SU-DHL-6 (cell line): ENCODE measurements at regions not wholly inside any gene's neighbourhood (a gene's known extent, or its start where the extent isn't known, plus 50 kb on each side); places are given as distances from the start of the nearest gene placed in this dataset.

Experiments
- H2AFZ ChIP-seq: fragments of 200-600 bp; sonication (generic); 2 replicates; pipeline ENCODE4 v1.6.1; 2014; ENCODE audit warnings: low read depth, mild to moderate bottlenecking, moderate library complexity, mixed read lengths, antibody characterized with exemption, low read length; ENCODE audit not compliant: severe bottlenecking
- H3F3A ChIP-seq: fragments of 200-600 bp; shearing (Covaris generic); 2 replicates; pipeline ENCODE4 v1.6.0; 2016; ENCODE audit warnings: antibody characterized with exemption, mild to moderate bottlenecking; ENCODE audit not compliant: insufficient read depth
- H3K27ac ChIP-seq: fragments of 200-600 bp; sonication (generic); 2 replicates; pipeline ENCODE4 v1.5.1; 2016; ENCODE audit warnings: low read depth, mild to moderate bottlenecking, low read length, moderate library complexity, mixed read lengths
- H3K27me3 ChIP-seq: fragments of 200-600 bp; sonication (generic), shearing (Covaris generic); 2 replicates; pipeline ENCODE4 v1.6.0; 2014; ENCODE audit warnings: mild to moderate bottlenecking, low read length
- H3K36me3 ChIP-seq: fragments of 200-600 bp; sonication (generic); 2 replicates; pipeline ENCODE4 v1.6.1; 2014; ENCODE audit warnings: mild to moderate bottlenecking, low read length, mixed read lengths
- H3K4me2 ChIP-seq: fragments of 300-600, 200-600 bp; shearing (Covaris generic), sonication (generic); 2 replicates; pipeline ENCODE4 v1.6.0; 2014; ENCODE audit warnings: low read length, low read depth, mild to moderate bottlenecking; ENCODE audit not compliant: poor library complexity, severe bottlenecking
- H3K4me3 ChIP-seq: fragments of 200-600 bp; sonication (generic); 2 replicates; pipeline ENCODE4 v1.5.1; 2014; ENCODE audit warnings: antibody characterized with exemption, low read length, mild to moderate bottlenecking, mixed read lengths; ENCODE audit not compliant: insufficient read depth, poor library complexity, severe bottlenecking
- H3K79me2 ChIP-seq: fragments of 200-600 bp; sonication (generic); 2 replicates; pipeline ENCODE4 v1.6.1; 2014; ENCODE audit warnings: mild to moderate bottlenecking, low read length, moderate library complexity; ENCODE audit not compliant: insufficient read depth
- H3K9ac ChIP-seq: fragments of 200-600 bp; sonication (generic); 2 replicates; pipeline ENCODE4 v1.7.0; 2014; ENCODE audit warnings: mild to moderate bottlenecking, low read length
- H3K9me2 ChIP-seq: fragments of 200-600 bp; sonication (generic); replicated peaks from 2 replicates; pipeline ENCODE4 v1.6.1; 2014; ENCODE audit warnings: low read length; ENCODE audit not compliant: insufficient read depth
- H3K9me3 ChIP-seq: fragments of 200-600 bp; sonication (generic); 2 replicates; pipeline ENCODE4 v1.6.1; 2014; ENCODE audit warnings: low read length, mixed read lengths; ENCODE audit not compliant: insufficient read depth
- H4K20me1 ChIP-seq: fragments of 200-600 bp; sonication (generic); 2 replicates; pipeline ENCODE4 v1.6.1; 2014; ENCODE audit warnings: low read depth, mild to moderate bottlenecking, antibody characterized with exemption, low read length, moderate library complexity, mixed read lengths
- EZH2phosphoT487 ChIP-seq: fragments of 200-600 bp; sonication (generic), shearing (Covaris generic); conservative IDR thresholded peaks from 2 replicates; pipeline ENCODE4 v1.6.1; 2018; ENCODE audit warnings: mild to moderate bottlenecking, antibody characterized with exemption, low read length, moderate library complexity, mixed read lengths
- TF ChIP-seq, protein P1 (sequence below): fragments of 200-600 bp; sonication (generic); IDR thresholded peaks from one replicate; pipeline ENCODE4 v1.5.1; 2017; ENCODE audit warnings: antibody characterized with exemption, mild to moderate bottlenecking, low read length, moderate library complexity; ENCODE audit not compliant: insufficient read depth, poor library complexity, severe bottlenecking

DNA sequence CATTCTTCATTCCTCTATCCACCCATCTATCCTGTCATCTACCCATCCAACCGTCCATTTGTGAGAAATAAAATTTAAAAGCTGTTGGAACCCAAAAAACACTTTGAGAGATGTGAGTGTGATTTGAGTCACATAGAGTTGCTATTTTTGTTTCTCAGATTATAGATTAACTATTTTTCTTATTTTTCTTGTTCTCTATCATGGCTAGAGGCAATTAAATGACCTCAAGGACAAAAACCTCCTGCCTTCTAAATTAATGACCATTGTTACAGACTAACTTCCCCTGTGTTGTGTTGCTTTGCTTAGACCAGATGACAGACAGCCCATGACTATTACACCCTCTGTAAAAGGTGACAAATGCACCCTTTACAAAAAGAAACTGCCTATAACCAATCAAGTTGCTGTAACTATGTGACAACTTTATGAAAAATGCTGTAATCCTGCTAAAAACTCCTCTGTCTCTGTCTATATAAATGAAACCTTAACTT lies 207.9 kb upstream of the CXCR4 start:
- no peaks in the 10 kb centered on the region for H3K9me3 ChIP-seq
- no peaks in the 10 kb centered on the region for H3K27me3 ChIP-seq
- H3K9me2 ChIP-seq: no peaks in the 10 kb centered on the region
- no peak overlapping the region for H3K4me3 ChIP-seq
- H3K36me3 ChIP-seq: no peaks in the 10 kb centered on the region
- no peak overlapping the region for H2AFZ ChIP-seq
- H4K20me1 ChIP-seq: no peaks in the 10 kb centered on the region
- H3F3A ChIP-seq: no peaks in the 10 kb centered on the region
- no peak overlapping the region for H3K4me2 ChIP-seq
- no peak for TF ChIP-seq EZH2phosphoT487
- TF ChIP-seq, protein P1, sequence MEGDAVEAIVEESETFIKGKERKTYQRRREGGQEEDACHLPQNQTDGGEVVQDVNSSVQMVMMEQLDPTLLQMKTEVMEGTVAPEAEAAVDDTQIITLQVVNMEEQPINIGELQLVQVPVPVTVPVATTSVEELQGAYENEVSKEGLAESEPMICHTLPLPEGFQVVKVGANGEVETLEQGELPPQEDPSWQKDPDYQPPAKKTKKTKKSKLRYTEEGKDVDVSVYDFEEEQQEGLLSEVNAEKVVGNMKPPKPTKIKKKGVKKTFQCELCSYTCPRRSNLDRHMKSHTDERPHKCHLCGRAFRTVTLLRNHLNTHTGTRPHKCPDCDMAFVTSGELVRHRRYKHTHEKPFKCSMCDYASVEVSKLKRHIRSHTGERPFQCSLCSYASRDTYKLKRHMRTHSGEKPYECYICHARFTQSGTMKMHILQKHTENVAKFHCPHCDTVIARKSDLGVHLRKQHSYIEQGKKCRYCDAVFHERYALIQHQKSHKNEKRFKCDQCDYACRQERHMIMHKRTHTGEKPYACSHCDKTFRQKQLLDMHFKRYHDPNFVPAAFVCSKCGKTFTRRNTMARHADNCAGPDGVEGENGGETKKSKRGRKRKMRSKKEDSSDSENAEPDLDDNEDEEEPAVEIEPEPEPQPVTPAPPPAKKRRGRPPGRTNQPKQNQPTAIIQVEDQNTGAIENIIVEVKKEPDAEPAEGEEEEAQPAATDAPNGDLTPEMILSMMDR: no peak
- no peak overlapping the region for H3K27ac ChIP-seq
- H3K79me2 ChIP-seq: no peaks in the 10 kb centered on the region
- H3K9ac ChIP-seq: no peak overlapping the region

DNA sequence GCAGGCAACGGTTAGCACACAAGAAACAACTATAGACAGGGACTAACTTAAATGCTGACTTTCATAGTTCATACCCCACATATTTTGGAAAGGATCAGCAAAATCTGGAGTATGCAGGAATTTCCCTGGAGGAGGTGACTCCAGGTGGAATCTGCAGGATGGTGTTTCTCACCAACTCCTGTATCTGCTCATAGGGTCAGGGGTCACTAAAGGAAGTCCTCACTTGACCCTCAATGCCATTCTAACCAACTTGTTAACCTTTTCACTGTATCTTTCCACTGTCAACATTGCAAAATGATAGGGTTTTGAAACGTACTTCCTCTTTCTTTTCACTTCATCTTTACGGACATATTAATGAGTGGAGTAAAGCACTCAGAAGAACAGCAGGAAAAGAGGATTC lies 207.0 kb upstream of the CXCR4 start:
- H3F3A ChIP-seq: no peaks in the 10 kb centered on the region
- no peak overlapping the region for H3K27ac ChIP-seq
- H2AFZ ChIP-seq: no peak overlapping the region
- no peak for TF ChIP-seq EZH2phosphoT487
- TF ChIP-seq, protein P1: no peak
- no peaks in the 10 kb centered on the region for H3K9me3 ChIP-seq
- H3K27me3 ChIP-seq: no peaks in the 10 kb centered on the region
- H3K9ac ChIP-seq: no peak overlapping the region
- no peaks in the 10 kb centered on the region for H4K20me1 ChIP-seq
- no peaks in the 10 kb centered on the region for H3K9me2 ChIP-seq
- no peak overlapping the region for H3K4me2 ChIP-seq
- H3K79me2 ChIP-seq: no peaks in the 10 kb centered on the region
- no peak overlapping the region for H3K4me3 ChIP-seq
- H3K36me3 ChIP-seq: no peaks in the 10 kb centered on the region

DNA sequence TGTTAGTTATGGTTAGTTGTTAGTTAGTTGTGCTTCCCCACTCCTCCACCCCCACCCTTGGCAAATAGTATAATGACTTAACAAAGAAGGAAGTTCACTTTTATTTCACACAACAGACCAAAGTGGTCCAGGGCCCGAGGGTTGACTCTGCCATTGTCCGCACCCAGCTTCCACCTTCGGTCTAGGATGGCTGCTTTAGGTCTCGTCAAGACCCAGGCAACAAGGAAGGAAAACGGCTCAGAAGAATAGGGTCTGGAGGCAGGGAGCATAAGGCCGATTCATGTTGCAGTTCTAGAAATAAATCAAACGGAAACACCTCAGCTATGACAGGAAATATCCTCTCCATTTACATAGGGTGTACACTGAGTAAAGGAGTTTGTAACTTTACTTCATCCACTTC lies 206.0 kb upstream of the CXCR4 start:
- no peak for TF ChIP-seq EZH2phosphoT487
- TF ChIP-seq, protein P1: no peak
- no peak overlapping the region for H2AFZ ChIP-seq
- H3K9me3 ChIP-seq: no peaks in the 10 kb centered on the region
- no peaks in the 10 kb centered on the region for H3F3A ChIP-seq
- H3K9ac ChIP-seq: no peak overlapping the region
- H3K4me2 ChIP-seq: peak overlapping the region; percentile 16
- no peaks in the 10 kb centered on the region for H3K9me2 ChIP-seq
- H3K36me3 ChIP-seq: no peaks in the 10 kb centered on the region
- no peaks in the 10 kb centered on the region for H3K27me3 ChIP-seq
- no peaks in the 10 kb centered on the region for H4K20me1 ChIP-seq
- H3K27ac ChIP-seq: no peak overlapping the region
- H3K4me3 ChIP-seq: no peak overlapping the region
- H3K79me2 ChIP-seq: no peaks in the 10 kb centered on the region

DNA sequence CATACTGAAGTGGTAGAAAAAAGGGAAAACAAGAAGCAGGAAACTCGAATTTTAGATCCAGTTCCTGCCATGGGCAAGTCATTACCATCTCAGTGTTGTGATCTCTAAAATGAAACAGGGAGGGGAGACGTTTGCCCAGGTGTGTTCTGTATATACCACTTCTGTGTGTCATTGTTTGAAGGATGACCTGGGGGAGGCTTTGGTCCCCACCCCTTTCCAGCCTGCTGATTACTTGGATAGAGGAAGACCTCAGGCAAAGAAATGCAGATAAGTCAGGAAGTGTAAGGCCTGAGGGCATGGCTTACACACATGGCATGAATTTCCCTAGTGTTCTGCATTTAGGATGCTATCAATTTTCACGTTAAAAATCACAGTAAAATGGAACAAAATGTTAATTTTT lies 205.2 kb upstream of the CXCR4 start:
- no peaks in the 10 kb centered on the region for H3F3A ChIP-seq
- TF ChIP-seq, protein P1: no peak
- H3K4me2 ChIP-seq: no peak overlapping the region
- H2AFZ ChIP-seq: no peak overlapping the region
- no peaks in the 10 kb centered on the region for H3K79me2 ChIP-seq
- no peak overlapping the region for H3K9ac ChIP-seq
- no peak overlapping the region for H3K4me3 ChIP-seq
- H3K9me3 ChIP-seq: no peaks in the 10 kb centered on the region
- no peaks in the 10 kb centered on the region for H4K20me1 ChIP-seq
- no peaks in the 10 kb centered on the region for H3K36me3 ChIP-seq
- no peaks in the 10 kb centered on the region for H3K27me3 ChIP-seq
- no peak overlapping the region for H3K27ac ChIP-seq
- no peaks in the 10 kb centered on the region for H3K9me2 ChIP-seq
